ENCODE measurements at regions not wholly inside any gene's neighbourhood (a gene's known extent, or its start where the extent isn't known, plus 50 kb on each side); places are given as distances from the start of the nearest gene placed in this dataset.

GRCh38 chr2:172261292-172261691, 158.6 kb upstream of the DLX2 start:
- CTCF ChIA-PET: no interaction called here
- DNase-seq (ENCODE audit: low read depth, low spot score) (no peak), ATAC-seq (no peak)
- H3K27me3 ChIP-seq (ENCODE audit: insufficient read depth, low read length): no peaks in the 10 kb centered on the region
- H3K79me2 ChIP-seq (ENCODE audit: insufficient read depth, low read length): no peaks in the 10 kb centered on the region
- POLR2A ChIA-PET: no interaction called here
- no peak for TF ChIP-seq ZBTB33 (IDR thresholded peaks at IDR 0.05; ENCODE audit: extremely low read depth, insufficient replicate concordance, low read length)
- no peak for TF ChIP-seq CTCF (IDR thresholded peaks at IDR 0.05 in 2 of 3, conservative IDR thresholded peaks at IDR 0.05 in 1 of 3; ENCODE audit: borderline replicate concordance in 1 of 3, insufficient read depth in 1 of 3, low read depth in 2 of 3, low read length in 2 of 3)
- TF ChIP-seq, protein P1, sequence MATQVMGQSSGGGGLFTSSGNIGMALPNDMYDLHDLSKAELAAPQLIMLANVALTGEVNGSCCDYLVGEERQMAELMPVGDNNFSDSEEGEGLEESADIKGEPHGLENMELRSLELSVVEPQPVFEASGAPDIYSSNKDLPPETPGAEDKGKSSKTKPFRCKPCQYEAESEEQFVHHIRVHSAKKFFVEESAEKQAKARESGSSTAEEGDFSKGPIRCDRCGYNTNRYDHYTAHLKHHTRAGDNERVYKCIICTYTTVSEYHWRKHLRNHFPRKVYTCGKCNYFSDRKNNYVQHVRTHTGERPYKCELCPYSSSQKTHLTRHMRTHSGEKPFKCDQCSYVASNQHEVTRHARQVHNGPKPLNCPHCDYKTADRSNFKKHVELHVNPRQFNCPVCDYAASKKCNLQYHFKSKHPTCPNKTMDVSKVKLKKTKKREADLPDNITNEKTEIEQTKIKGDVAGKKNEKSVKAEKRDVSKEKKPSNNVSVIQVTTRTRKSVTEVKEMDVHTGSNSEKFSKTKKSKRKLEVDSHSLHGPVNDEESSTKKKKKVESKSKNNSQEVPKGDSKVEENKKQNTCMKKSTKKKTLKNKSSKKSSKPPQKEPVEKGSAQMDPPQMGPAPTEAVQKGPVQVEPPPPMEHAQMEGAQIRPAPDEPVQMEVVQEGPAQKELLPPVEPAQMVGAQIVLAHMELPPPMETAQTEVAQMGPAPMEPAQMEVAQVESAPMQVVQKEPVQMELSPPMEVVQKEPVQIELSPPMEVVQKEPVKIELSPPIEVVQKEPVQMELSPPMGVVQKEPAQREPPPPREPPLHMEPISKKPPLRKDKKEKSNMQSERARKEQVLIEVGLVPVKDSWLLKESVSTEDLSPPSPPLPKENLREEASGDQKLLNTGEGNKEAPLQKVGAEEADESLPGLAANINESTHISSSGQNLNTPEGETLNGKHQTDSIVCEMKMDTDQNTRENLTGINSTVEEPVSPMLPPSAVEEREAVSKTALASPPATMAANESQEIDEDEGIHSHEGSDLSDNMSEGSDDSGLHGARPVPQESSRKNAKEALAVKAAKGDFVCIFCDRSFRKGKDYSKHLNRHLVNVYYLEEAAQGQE (IDR thresholded peaks at IDR 0.05; ENCODE audit: low read depth): no peak
- TF ChIP-seq EZH2 (IDR thresholded peaks at IDR 0.05): no peak
- no peak for TF ChIP-seq RAD21 (IDR thresholded peaks at IDR 0.05; ENCODE audit: low read depth)
- no peak for TF ChIP-seq ZFX (IDR thresholded peaks at IDR 0.05)
- no peak for TF ChIP-seq YY1 (IDR thresholded peaks at IDR 0.05; ENCODE audit: extremely low read depth, insufficient replicate concordance, low read depth, low read length)
- no peak for TF ChIP-seq SRF (IDR thresholded peaks at IDR 0.05; ENCODE audit: low read depth)
- TF ChIP-seq POLR2A (IDR thresholded peaks at IDR 0.05; ENCODE audit: borderline replicate concordance, extremely low read depth, insufficient read depth, insufficient read length): no peak
- TF ChIP-seq JUND (IDR thresholded peaks at IDR 0.05): no peak
- TF ChIP-seq, protein P2, sequence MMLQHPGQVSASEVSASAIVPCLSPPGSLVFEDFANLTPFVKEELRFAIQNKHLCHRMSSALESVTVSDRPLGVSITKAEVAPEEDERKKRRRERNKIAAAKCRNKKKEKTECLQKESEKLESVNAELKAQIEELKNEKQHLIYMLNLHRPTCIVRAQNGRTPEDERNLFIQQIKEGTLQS (IDR thresholded peaks at IDR 0.05): no peak
- no peak for TF ChIP-seq ZNF274 (IDR thresholded peaks at IDR 0.05; ENCODE audit: low read depth, low read length)
- TF ChIP-seq EZH2phosphoT487 (IDR thresholded peaks at IDR 0.05; ENCODE audit: borderline replicate concordance): no peak
- no peak for TF ChIP-seq CBX3 (IDR thresholded peaks at IDR 0.05; ENCODE audit: low read depth)
- no peak for TF ChIP-seq POLR2AphosphoS5 (IDR thresholded peaks at IDR 0.05; ENCODE audit: low read depth, low read length)
- TF ChIP-seq TCF7L2 (IDR thresholded peaks at IDR 0.05; ENCODE audit: borderline replicate concordance, extremely low read depth, insufficient read depth, insufficient read length): no peak
- no peak for TF ChIP-seq EGR1 (IDR thresholded peaks at IDR 0.05; ENCODE audit: low read depth)
- H3K9me2 ChIP-seq (ENCODE audit: insufficient read depth): no peaks in the 10 kb centered on the region
- no peak overlapping the region for H3K4me3 ChIP-seq (replicated peaks in 1 of 2; ENCODE audit: low read depth in 1 of 2, low read length in 2 of 2)
- RAD21 ChIA-PET (ENCODE audit: low non-redundant PET in 1 of 2, low total read pairs in 2 of 2, uncharacterized antibody in 2 of 2, unreplicated experiment in 2 of 2): no interaction called here
- no peaks in the 10 kb centered on the region for H3K9me3 ChIP-seq (ENCODE audit: control insufficient read depth in 1 of 2, insufficient read depth in 1 of 2, low read depth in 1 of 2, low read length in 2 of 2)
- H3K36me3 ChIP-seq (ENCODE audit: control insufficient read depth in 1 of 2, insufficient read depth in 2 of 2, low read length in 2 of 2): no peaks in the 10 kb centered on the region
- peaks cover 3 to 7% of the 10 kb centered on the region in 2 experiments; a peak in 2 of 4 replicates for H3K4me1 ChIP-seq (ENCODE audit: control insufficient read depth in 1 of 2, insufficient read depth in 2 of 2, low read length in 2 of 2)
- no peak overlapping the region for H2AFZ ChIP-seq (ENCODE audit: low read depth, low read length, poor library complexity, severe bottlenecking)
- H3K9ac ChIP-seq (ENCODE audit: low read length): no peak overlapping the region
- BruUV-seq (replicated peaks): no TSS peak
- H3K4me2 ChIP-seq (ENCODE audit: low read length): no peak overlapping the region
- no peaks in the 10 kb centered on the region for H4K20me1 ChIP-seq (ENCODE audit: insufficient read depth)
- intact Hi-C loops (cut with micrococcal nuclease): no loop called here
- no peak overlapping the region for H3K27ac ChIP-seq (ENCODE audit: low read depth, low read length)

Data from HCT116 (cell line).